ENCODE measurements at regions not wholly inside any gene's neighbourhood (a gene's known extent, or its start where the extent isn't known, plus 50 kb on each side); places are given as distances from the start of the nearest gene placed in this dataset.

GRCh38 chr4:163747886-163748285 is 253.4 kb downstream of the TMA16 start:
- no peak for TF ChIP-seq CTCF (IDR thresholded peaks at IDR 0.05; ENCODE audit: control extremely low read depth, extremely low read depth, low read depth, missing control alignments)
- DNase-seq (ENCODE audit: extremely low spot score): no peak
- POLR2A ChIA-PET: no interaction called here
- CTCF ChIA-PET: interaction anchor here (1.1 to 4.6 kb wide), 5 partner anchors 10 to 192 kb away, joined by 3 to 35 read pairs (median 4); no protein-coding TSS in a partner anchor

DNA sequence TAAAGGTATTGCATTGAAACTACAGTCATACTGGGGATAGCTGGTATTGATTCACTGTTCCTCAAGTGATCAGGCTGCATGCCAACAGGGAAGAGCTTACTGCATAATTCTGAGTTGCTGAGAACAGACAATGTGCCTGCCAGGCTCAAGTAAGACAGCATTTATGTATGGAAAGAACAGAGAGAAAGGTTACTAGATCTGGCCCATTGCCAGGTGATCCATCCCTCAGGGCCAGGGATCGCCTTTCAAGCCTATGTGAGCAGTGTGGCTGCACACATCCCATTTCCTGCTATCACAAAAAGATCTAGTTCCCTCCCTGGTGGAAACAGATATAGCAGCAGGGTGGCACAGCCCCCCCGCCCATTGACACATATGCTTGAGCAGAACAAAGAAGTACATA is 254.0 kb downstream of the TMA16 start:
- no peak for DNase-seq (ENCODE audit: extremely low spot score)
- ChIA-PET CTCF (interaction anchor here (1.6 to 4.6 kb wide), 4 partner anchors 9 to 193 kb away, joined by 3 to 35 read pairs (median 8); no protein-coding TSS in a partner anchor), POLR2A (no interaction called here)
- no peak for TF ChIP-seq CTCF (IDR thresholded peaks at IDR 0.05; ENCODE audit: control extremely low read depth, extremely low read depth, low read depth, missing control alignments)

DNA sequence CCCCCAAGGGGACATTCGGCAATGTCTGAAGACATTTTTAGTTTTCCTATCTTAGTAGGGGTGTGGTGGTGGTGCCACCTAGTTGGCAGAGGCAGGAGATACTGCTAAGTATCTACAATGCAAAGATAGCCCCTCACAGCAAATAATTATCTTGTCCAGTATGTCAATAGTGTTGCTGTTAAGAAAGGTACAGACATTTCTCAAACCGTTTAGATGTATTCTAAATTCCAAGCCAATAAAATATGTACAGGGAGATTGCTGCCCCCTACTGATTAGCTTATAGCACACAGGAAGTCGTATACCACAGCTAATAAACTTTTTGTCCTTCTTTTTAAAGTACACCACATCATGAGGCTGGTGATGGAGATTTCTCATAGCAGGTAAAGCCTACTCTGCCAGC is 260.5 kb downstream of the TMA16 start:
- POLR2A ChIA-PET: no interaction called here
- peak; percentile 15 for DNase-seq (ENCODE audit: extremely low spot score)

GRCh38 chr4:163757219-163757618 is 262.7 kb downstream of the TMA16 start:
- TF ChIP-seq CTCF (IDR thresholded peaks at IDR 0.05; ENCODE audit: control extremely low read depth, extremely low read depth, low read depth, missing control alignments): no peak
- DNase-seq (ENCODE audit: extremely low spot score): no peak
- ChIA-PET CTCF (interaction anchor here (0.8 to 11.5 kb wide), 7 partner anchors 11 to 205 kb away, joined by 3 to 158 read pairs (median 4); no protein-coding TSS in a partner anchor), POLR2A (no interaction called here)

More for the DNA sequence above, 260.5 kb downstream of the TMA16 start:
- CTCF ChIA-PET: interaction anchor here (0.6 to 11.5 kb wide), 11 partner anchors 9 to 258 kb away, joined by 3 to 158 read pairs (median 5); no protein-coding TSS in a partner anchor
- TF ChIP-seq CTCF (IDR thresholded peaks at IDR 0.05; ENCODE audit: control extremely low read depth, extremely low read depth, low read depth, missing control alignments): peak; percentile 33

- DNase-seq (ENCODE audit: extremely low spot score): no peak
- POLR2A ChIA-PET: no interaction called here
- CTCF ChIA-PET: interaction anchor here (0.8 to 11.5 kb wide), 7 partner anchors 11 to 206 kb away, joined by 3 to 158 read pairs (median 4); no protein-coding TSS in a partner anchor
- no peak for TF ChIP-seq CTCF (IDR thresholded peaks at IDR 0.05; ENCODE audit: control extremely low read depth, extremely low read depth, low read depth, missing control alignments)
Measured at GRCh38 chr4:163758032-163758431, 263.5 kb downstream of the TMA16 start.

DNA sequence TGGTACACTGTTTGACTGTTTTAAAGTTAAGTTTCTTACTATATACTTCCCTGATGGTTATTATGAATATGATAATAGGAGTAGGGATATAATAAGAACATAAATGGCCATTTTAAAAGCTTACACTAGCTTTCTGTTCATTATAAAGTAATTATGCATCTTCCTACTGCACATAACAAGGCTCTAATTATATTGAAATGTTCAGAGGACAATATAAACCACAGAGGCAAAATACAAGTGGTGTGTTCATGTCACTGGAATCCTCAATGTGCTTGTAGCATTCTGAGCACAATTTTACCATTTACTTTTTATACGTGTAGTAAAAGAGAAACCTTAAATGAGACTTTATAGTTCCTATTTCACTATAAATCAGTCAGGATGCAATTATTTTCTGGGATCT is 268.3 kb downstream of the TMA16 start:
- TF ChIP-seq CTCF (IDR thresholded peaks at IDR 0.05; ENCODE audit: control extremely low read depth, extremely low read depth, low read depth, missing control alignments): no peak
- ChIA-PET CTCF (interaction anchor here (1.0 kb wide), 1 partner anchor 12 kb away, joined by 3 read pairs; no protein-coding TSS in a partner anchor), POLR2A (no interaction called here)
- no peak for DNase-seq (ENCODE audit: extremely low spot score)

Data from GM10248 (cell line).